Progenitor cell of endocrine pancreas (in vitro differentiated cells): ENCODE measurements at regions not wholly inside any gene's neighbourhood (a gene's known extent, or its start where the extent isn't known, plus 50 kb on each side); places are given as distances from the start of the nearest gene placed in this dataset.

ENCODE experiments used
- DNase-seq: peaks from one replicate; pipeline ENCODE4 v3.0.0; 2021; ENCODE audit warnings: low spot score; ENCODE audit not compliant: unreplicated experiment
- H3K27ac Mint-ChIP-seq: 2 replicates; pipeline ENCODE4 v1.8.0; 2021; ENCODE audit warnings: mild to moderate bottlenecking, moderate library complexity, mixed read lengths
- H3K27me3 Mint-ChIP-seq: 2 replicates; pipeline ENCODE4 v1.8.0; 2021; ENCODE audit warnings: mixed read lengths
- H3K36me3 Mint-ChIP-seq: 2 replicates; pipeline ENCODE4 v1.8.0; 2022; ENCODE audit warnings: mixed read lengths; ENCODE audit not compliant: insufficient read depth
- H3K4me1 Mint-ChIP-seq: 2 replicates; pipeline ENCODE4 v1.8.0; 2021; ENCODE audit warnings: low read depth, mixed read lengths
- H3K4me3 Mint-ChIP-seq: 2 replicates; pipeline ENCODE4 v1.8.0; 2021; ENCODE audit warnings: low read depth, mild to moderate bottlenecking, moderate library complexity, mixed read lengths
- H3K9me3 Mint-ChIP-seq: 2 replicates; pipeline ENCODE4 v1.8.0; 2021; ENCODE audit warnings: low read depth, mixed read lengths
- CTCF ChIP-seq: fragments of 200-600 bp; sonication (generic); IDR thresholded peaks from one replicate; pipeline ENCODE4 v1.5.0; 2021; ENCODE audit warnings: antibody characterized with exemption, mild to moderate bottlenecking; ENCODE audit not compliant: unreplicated experiment

- H3K4me1 Mint-ChIP-seq, result no peaks in the 10 kb centered on the region
- no peak for DNase-seq
- TF ChIP-seq CTCF, result no peak
These were observed 160.7 kb downstream of the MOSPD2 start for GRCh38 chrX:15033917-15034316.

GRCh38 chrX:15017491-15017890, 144.3 kb downstream of the MOSPD2 start:
- no peak for TF ChIP-seq CTCF
- no peak for DNase-seq
- no peaks in the 10 kb centered on the region for H3K36me3 Mint-ChIP-seq
- peaks cover 19% of the 10 kb centered on the region for H3K9me3 Mint-ChIP-seq
- no peak overlapping the region for H3K4me3 Mint-ChIP-seq
- H3K27me3 Mint-ChIP-seq, result no peaks in the 10 kb centered on the region
- no peaks in the 10 kb centered on the region for H3K4me1 Mint-ChIP-seq
- no peak overlapping the region for H3K27ac Mint-ChIP-seq

More at GRCh38 chrX:15033917-15034316, 160.7 kb downstream of the MOSPD2 start:
- Mint-ChIP-seq H3K9me3 (peaks cover 3% of the 10 kb centered on the region), H3K36me3 (no peaks in the 10 kb centered on the region), H3K27ac (no peak overlapping the region), H3K27me3 (no peaks in the 10 kb centered on the region), H3K4me3 (no peak overlapping the region)

GRCh38 chrX:15016051-15016450, 142.8 kb downstream of the MOSPD2 start:
- Mint-ChIP-seq H3K4me3 (no peak overlapping the region), H3K36me3 (no peaks in the 10 kb centered on the region), H3K9me3 (peaks cover 16% of the 10 kb centered on the region), H3K27ac (no peak overlapping the region), H3K4me1 (no peaks in the 10 kb centered on the region), H3K27me3 (no peaks in the 10 kb centered on the region)
- TF ChIP-seq CTCF, result no peak
- no peak for DNase-seq

GRCh38 chrX:15014281-15014680, 141.1 kb downstream of the MOSPD2 start:
- Mint-ChIP-seq H3K27me3 (no peaks in the 10 kb centered on the region), H3K9me3 (peaks cover 11% of the 10 kb centered on the region), H3K36me3 (no peaks in the 10 kb centered on the region), H3K27ac (no peak overlapping the region), H3K4me1 (no peaks in the 10 kb centered on the region), H3K4me3 (no peak overlapping the region)
- no peak for TF ChIP-seq CTCF
- DNase-seq, result no peak

GRCh38 chrX:15013461-15013860, 140.2 kb downstream of the MOSPD2 start:
- Mint-ChIP-seq H3K9me3 (peaks cover 7% of the 10 kb centered on the region), H3K4me1 (no peaks in the 10 kb centered on the region), H3K4me3 (no peak overlapping the region), H3K27ac (no peak overlapping the region), H3K27me3 (no peaks in the 10 kb centered on the region), H3K36me3 (no peaks in the 10 kb centered on the region)
- no peak for DNase-seq
- TF ChIP-seq CTCF, result no peak
